Erythroblast (primary cell): ENCODE measurements at regions not wholly inside any gene's neighbourhood (a gene's known extent, or its start where the extent isn't known, plus 50 kb on each side); places are given as distances from the start of the nearest gene placed in this dataset.

ENCODE experiments used
- GATA1 ChIP-seq: IDR thresholded peaks from 2 replicates; pipeline ENCODE4 v1.6.1; 2011; ENCODE audit warnings: low read depth, mild to moderate bottlenecking, control low read depth, low read length, moderate library complexity
- POLR2A ChIP-seq: IDR thresholded peaks from 2 replicates; pipeline ENCODE4 v1.6.1; 2011; ENCODE audit warnings: mild to moderate bottlenecking, low read length

DNA sequence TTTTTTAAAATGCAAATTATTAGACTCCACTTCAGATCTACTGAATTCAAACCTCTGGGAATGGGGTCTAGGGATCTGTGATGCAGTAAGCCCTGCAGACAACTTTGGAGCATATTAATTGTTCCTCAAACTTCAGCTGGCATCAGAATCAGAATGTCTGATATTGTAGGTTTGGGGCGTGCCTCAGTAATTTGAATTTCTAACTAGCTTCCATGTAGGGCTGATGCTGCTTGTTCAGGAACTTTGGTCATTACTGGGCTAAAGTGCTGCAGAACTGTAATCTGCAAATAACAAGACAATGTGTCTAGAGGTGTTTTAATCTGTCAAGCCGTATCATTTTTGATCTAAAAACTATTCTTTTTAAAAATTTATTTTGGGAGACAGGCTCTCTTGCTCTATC is 1719.7 kb upstream of the PIK3C3 start:
- TF ChIP-seq POLR2A = no peak
- no peak for TF ChIP-seq GATA1
